HepG2 (cell line): ENCODE measurements at regions not wholly inside any gene's neighbourhood (a gene's known extent, or its start where the extent isn't known, plus 50 kb on each side); places are given as distances from the start of the nearest gene placed in this dataset.

Experiments
- ATAC-seq: fragments of 200-7000 bp; cut with Tn5 transposase; 3 replicates; pipeline ENCODE4 v1.9.1; 2020; ENCODE audit warnings: mild to moderate bottlenecking, moderate library complexity
- BruUV-seq: library from RNA; stranded (reverse); fragments of 400-500 nt; replicated peaks from 2 replicates; lab custom pipeline; 2021; lab: Mats Ljungman, UMichigan
- CTCF ChIA-PET: fragments of 300-600 bp; formaldehyde crosslinking; extraction: SDS; loops from one replicate; lab custom pipeline; 2021; ENCODE audit warnings: low total read pairs, inconsistent platforms, low intra/inter-chr PET ratio; lab: Yijun Ruan, JAX
- POLR2A ChIA-PET: fragments of 350-600 bp; sonication (Branson Sonifier 250); formaldehyde crosslinking; loops from one replicate; lab custom pipeline; 2020; ENCODE audit warnings: antibody characterized with exemption, inconsistent platforms; lab: Yijun Ruan, JAX
- DNase-seq: peaks from one replicate; pipeline ENCODE4 v3.0.0-alpha.2; 2015; ENCODE audit warnings: low spot score
- FAIRE-seq: peaks from 3 replicates; lab custom pipeline; 2011; peaks lifted over from hg19 to GRCh38; lab: Jason Lieb, UNC
- H2AFZ ChIP-seq: one replicate; pipeline ENCODE4 v1.6.1; 2011; ENCODE audit warnings: low read length, inconsistent platforms
- H3K27ac ChIP-seq: fragments of 300-600 bp; 3 replicates; pipeline ENCODE4 v1.8.0; 2011; ENCODE audit warnings: mixed run types, mild to moderate bottlenecking, mixed read lengths, low read length, inconsistent platforms; ENCODE audit not compliant: insufficient read depth; ENCODE audit errors: extremely low read length
- H3K27me3 ChIP-seq, 2 experiments: fragments of 200-600 bp in 1 of 2; 2 replicates in 1 of 2; 3 replicates in 1 of 2; pipeline versions ENCODE4 v1.6.0 to v1.8.0; 2011; ENCODE audit warnings: low read length in 2 of 2, mild to moderate bottlenecking in 2 of 2, moderate library complexity in 2 of 2, inconsistent platforms in 1 of 2; ENCODE audit not compliant: insufficient read depth in 2 of 2, control insufficient read depth in 1 of 2
- H3K36me3 ChIP-seq, 2 experiments: fragments of 200-600 bp in 1 of 2; replicated peaks in 1 of 2; 2 replicates in 1 of 2; 3 replicates in 1 of 2; pipeline versions ENCODE4 v1.5.1 to v1.8.0; 2011; ENCODE audit warnings: low read length in 2 of 2, inconsistent platforms in 1 of 2; ENCODE audit not compliant: insufficient read depth in 2 of 2, control insufficient read depth in 1 of 2
- H3K4me1 ChIP-seq: 2 replicates; pipeline ENCODE4 v1.5.1; 2012; ENCODE audit warnings: low read length, inconsistent platforms; ENCODE audit not compliant: insufficient read depth
- H3K4me2 ChIP-seq: 2 replicates; pipeline ENCODE4 v1.6.0; 2011; ENCODE audit warnings: low read depth, low read length, inconsistent platforms
- H3K4me3 ChIP-seq, 3 experiments: fragments of 200-600 bp in 1 of 3; sonication (generic), shearing (Covaris generic) in 1 of 3; replicated peaks in 1 of 3; 2 replicates each; pipeline ENCODE4 v1.5.1; 2011 to 2016; ENCODE audit warnings: low read length in 3 of 3, inconsistent platforms in 2 of 3, low read depth in 2 of 3, mild to moderate bottlenecking in 2 of 3, control low read depth in 1 of 3, mixed read lengths in 1 of 3; ENCODE audit not compliant: insufficient read depth in 1 of 3
- H3K79me2 ChIP-seq: one replicate; pipeline ENCODE4 v1.6.1; 2011; ENCODE audit warnings: low read length, inconsistent platforms; ENCODE audit not compliant: insufficient read depth
- H3K9ac ChIP-seq: 2 replicates; pipeline ENCODE4 v1.6.0; 2011; ENCODE audit warnings: mild to moderate bottlenecking, low read depth, low read length, inconsistent platforms; ENCODE audit not compliant: insufficient read depth
- H3K9me3 ChIP-seq: 2 replicates; pipeline ENCODE4 v1.5.1; 2012; ENCODE audit warnings: mild to moderate bottlenecking, low read length
- H4K20me1 ChIP-seq: 2 replicates; pipeline ENCODE4 v1.6.0; 2011; ENCODE audit warnings: inconsistent platforms, mild to moderate bottlenecking, low read length, moderate library complexity; ENCODE audit not compliant: insufficient read depth
- CENPBD1 ChIP-seq: sonication (generic); formaldehyde crosslinking; IDR thresholded peaks from 2 replicates; pipeline ENCODE4 v1.8.0; 2022; ENCODE audit warnings: missing genetic modification reagents, low read depth, mild to moderate bottlenecking, borderline replicate concordance
- GPN1 ChIP-seq: sonication (generic); formaldehyde crosslinking; IDR thresholded peaks from 2 replicates; pipeline ENCODE4 v1.5.1; 2020; ENCODE audit warnings: missing genetic modification reagents, borderline replicate concordance
- SATB2 ChIP-seq: sonication (generic); formaldehyde crosslinking; IDR thresholded peaks from 2 replicates; pipeline ENCODE4 v1.5.0; 2020; ENCODE audit warnings: missing genetic modification reagents
- SIX1 ChIP-seq: sonication (generic); formaldehyde crosslinking; IDR thresholded peaks from 2 replicates; pipeline ENCODE4 v1.4.0; 2020; ENCODE audit warnings: missing genetic modification reagents, borderline replicate concordance
- SMARCC2 ChIP-seq: fragments of 450-650 bp; IDR thresholded peaks from 2 replicates; pipeline ENCODE4 v1.6.1; 2017; ENCODE audit warnings: antibody characterized with exemption, mild to moderate bottlenecking
- ZFAT ChIP-seq: sonication (generic); formaldehyde crosslinking; conservative IDR thresholded peaks from 2 replicates; pipeline ENCODE4 v1.8.1; 2023; ENCODE audit warnings: missing genetic modification reagents, inconsistent platforms
- ZNF33A ChIP-seq: sonication (generic); formaldehyde crosslinking; IDR thresholded peaks from 2 replicates; pipeline ENCODE4 v1.5.1; 2020; ENCODE audit warnings: missing genetic modification reagents, mild to moderate bottlenecking, moderate library complexity, borderline replicate concordance
- ZNF451 ChIP-seq: sonication (generic); formaldehyde crosslinking; IDR thresholded peaks from 2 replicates; pipeline ENCODE4 v1.5.0; 2020; ENCODE audit warnings: mild to moderate bottlenecking, missing genetic modification reagents
- ZNF562 ChIP-seq: sonication (generic); formaldehyde crosslinking; IDR thresholded peaks from 2 replicates; pipeline ENCODE4 v1.8.0; 2022; ENCODE audit warnings: missing genetic modification reagents, borderline replicate concordance
- ZXDC ChIP-seq: sonication (generic); formaldehyde crosslinking; IDR thresholded peaks from 2 replicates; pipeline ENCODE4 v1.5.0; 2020; ENCODE audit warnings: mild to moderate bottlenecking, missing genetic modification reagents
- WGBS: methylation state at CpG from one replicate; pipeline ENCODE4 v1.1.6; 2017; ENCODE audit warnings: low lambda C conversion rate; 5-methylcytosine and 5-hydroxymethylcytosine counted together
- in situ Hi-C: cut with HindIII; loops from 2 replicates; pipeline ENCODE4 v1.10.0; 2017; ENCODE audit warnings: low pct_unique_long_range_greater_than_20kb; ENCODE audit not compliant: extremely low pct_ligation_motif_present
- intact Hi-C: fragments of 100-400 bp; cut with micrococcal nuclease; formaldehyde crosslinking; loops from one replicate; pipeline ENCODE4 v1.10.0; 2022; ENCODE audit not compliant: unreplicated experiment
- TF ChIP-seq, protein P1 (sequence below): sonication (generic); formaldehyde crosslinking; IDR thresholded peaks from 2 replicates; pipeline ENCODE4 v1.4.0; 2020; ENCODE audit warnings: missing genetic modification reagents
- TF ChIP-seq, protein P2 (sequence below): sonication (generic); formaldehyde crosslinking; IDR thresholded peaks from 2 replicates; pipeline ENCODE4 v1.9.0; 2022; ENCODE audit warnings: missing genetic modification reagents, mild to moderate bottlenecking, borderline replicate concordance

GRCh38 chr11:33492596-33492995, 208.0 kb downstream of the C11orf91 start:
- H3K79me2 ChIP-seq = no peaks in the 10 kb centered on the region

More at GRCh38 chr11:33492596-33492995, 208.0 kb downstream of the C11orf91 start:
- no TSS peak for BruUV-seq
- ChIA-PET CTCF (no interaction called here), POLR2A (no interaction called here)
- no peak overlapping the region for H2AFZ ChIP-seq
- no peak overlapping the region for H3K4me2 ChIP-seq
- no peaks in the 10 kb centered on the region for H3K4me1 ChIP-seq
- no peaks in the 10 kb centered on the region for H3K36me3 ChIP-seq
- no peak overlapping the region for H3K27ac ChIP-seq
- FAIRE-seq (no peak), DNase-seq (no peak), ATAC-seq (no peak)
- no peak for TF ChIP-seq CENPBD1 (CRISPR knock-in tag)
- no peak for TF ChIP-seq ZXDC (CRISPR knock-in tag)
- TF ChIP-seq SATB2 (CRISPR knock-in tag) = no peak
- TF ChIP-seq, protein P1, sequence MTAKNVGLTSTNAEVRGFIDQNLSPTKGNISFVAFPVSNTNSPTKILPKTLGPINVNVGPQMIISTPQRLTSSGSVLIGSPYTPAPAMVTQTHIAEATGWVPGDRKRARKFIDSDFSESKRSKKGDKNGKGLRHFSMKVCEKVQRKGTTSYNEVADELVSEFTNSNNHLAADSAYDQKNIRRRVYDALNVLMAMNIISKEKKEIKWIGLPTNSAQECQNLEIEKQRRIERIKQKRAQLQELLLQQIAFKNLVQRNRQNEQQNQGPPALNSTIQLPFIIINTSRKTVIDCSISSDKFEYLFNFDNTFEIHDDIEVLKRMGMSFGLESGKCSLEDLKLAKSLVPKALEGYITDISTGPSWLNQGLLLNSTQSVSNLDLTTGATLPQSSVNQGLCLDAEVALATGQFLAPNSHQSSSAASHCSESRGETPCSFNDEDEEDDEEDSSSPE (CRISPR knock-in tag) = no peak
- TF ChIP-seq ZFAT (CRISPR knock-in tag) = no peak
- TF ChIP-seq, protein P2, sequence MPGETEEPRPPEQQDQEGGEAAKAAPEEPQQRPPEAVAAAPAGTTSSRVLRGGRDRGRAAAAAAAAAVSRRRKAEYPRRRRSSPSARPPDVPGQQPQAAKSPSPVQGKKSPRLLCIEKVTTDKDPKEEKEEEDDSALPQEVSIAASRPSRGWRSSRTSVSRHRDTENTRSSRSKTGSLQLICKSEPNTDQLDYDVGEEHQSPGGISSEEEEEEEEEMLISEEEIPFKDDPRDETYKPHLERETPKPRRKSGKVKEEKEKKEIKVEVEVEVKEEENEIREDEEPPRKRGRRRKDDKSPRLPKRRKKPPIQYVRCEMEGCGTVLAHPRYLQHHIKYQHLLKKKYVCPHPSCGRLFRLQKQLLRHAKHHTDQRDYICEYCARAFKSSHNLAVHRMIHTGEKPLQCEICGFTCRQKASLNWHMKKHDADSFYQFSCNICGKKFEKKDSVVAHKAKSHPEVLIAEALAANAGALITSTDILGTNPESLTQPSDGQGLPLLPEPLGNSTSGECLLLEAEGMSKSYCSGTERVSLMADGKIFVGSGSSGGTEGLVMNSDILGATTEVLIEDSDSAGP (CRISPR knock-in tag) = no peak
- no peak for TF ChIP-seq ZNF33A (CRISPR knock-in tag)
- no peak for TF ChIP-seq SIX1 (CRISPR knock-in tag)
- TF ChIP-seq ZNF451 = no peak
- no peak for TF ChIP-seq GPN1 (CRISPR knock-in tag)
- no peak for TF ChIP-seq ZNF562
- TF ChIP-seq SMARCC2 = no peak
- H3K27me3 ChIP-seq = peaks cover 0 to 4% of the 10 kb centered on the region in 2 experiments; a peak in 1 of 5 replicates
- H3K9ac ChIP-seq = no peak overlapping the region
- H4K20me1 ChIP-seq = no peaks in the 10 kb centered on the region
- no peak overlapping the region for H3K4me3 ChIP-seq
- in situ Hi-C loops (no loop called here), intact Hi-C loops (no loop called here)
- 39% methylated on average over 6 of the region's 6 CpGs for WGBS
- no peaks in the 10 kb centered on the region for H3K9me3 ChIP-seq
